Ishikawa (cell line): ENCODE measurements at regions not wholly inside any gene's neighbourhood (a gene's known extent, or its start where the extent isn't known, plus 50 kb on each side); places are given as distances from the start of the nearest gene placed in this dataset.

ENCODE experiments used
- CEBPB ChIP-seq: IDR thresholded peaks from 2 replicates; pipeline ENCODE4 v1.6.1; 2012
- CREB1 ChIP-seq: IDR thresholded peaks from 2 replicates; pipeline ENCODE4 v1.6.1; 2012; ENCODE audit warnings: low read depth
- MAX ChIP-seq: IDR thresholded peaks from 2 replicates; pipeline ENCODE4 v1.6.1; 2012
- NFIC ChIP-seq: IDR thresholded peaks from 2 replicates; pipeline ENCODE4 v1.6.1; 2012
- RAD21 ChIP-seq: IDR thresholded peaks from 2 replicates; pipeline ENCODE4 v1.6.1; 2012; ENCODE audit warnings: low read depth
- REST ChIP-seq: IDR thresholded peaks from 2 replicates; pipeline ENCODE4 v1.6.1; 2012; ENCODE audit warnings: low read depth, mild to moderate bottlenecking
- TAF1 ChIP-seq: IDR thresholded peaks from 2 replicates; pipeline ENCODE4 v1.6.1; 2012; ENCODE audit warnings: low read depth, mild to moderate bottlenecking
- YY1 ChIP-seq: IDR thresholded peaks from 2 replicates; pipeline ENCODE4 v1.6.1; 2012; ENCODE audit warnings: low read depth

GRCh38 chr3:187852842-187853730 is 107.8 kb upstream of the BCL6 start:
- TF ChIP-seq TAF1: no peak
- no peak for TF ChIP-seq MAX
- TF ChIP-seq CEBPB: no peak
- TF ChIP-seq YY1: no peak
- no peak for TF ChIP-seq NFIC
- no peak for TF ChIP-seq RAD21
- no peak for TF ChIP-seq CREB1
- no peak for TF ChIP-seq REST
